OCI-LY3 (cell line): ENCODE measurements at regions not wholly inside any gene's neighbourhood (a gene's known extent, or its start where the extent isn't known, plus 50 kb on each side); places are given as distances from the start of the nearest gene placed in this dataset.

Experiments used
- H2AFZ ChIP-seq: fragments of 200-600, 300-600 bp; shearing (Covaris generic); 2 replicates; pipeline ENCODE4 v1.6.0; 2014; ENCODE audit warnings: antibody characterized with exemption, low read depth, low read length
- H3K27ac ChIP-seq: fragments of 200-600, 300-600 bp; sonication (generic); 2 replicates; pipeline ENCODE4 v1.5.1; 2014; ENCODE audit warnings: mild to moderate bottlenecking, low read length, moderate library complexity, mixed read lengths
- H3K27me3 ChIP-seq: fragments of 200-600, 300-600 bp; sonication (generic); 2 replicates; pipeline ENCODE4 v1.6.1; 2014; ENCODE audit warnings: low read depth, low read length, mixed read lengths
- H3K36me3 ChIP-seq: fragments of 200-600, 300-600 bp; sonication (generic); replicated peaks from 2 replicates; pipeline ENCODE3; 2014; ENCODE audit warnings: low read depth, low read length, mixed read lengths
- H3K4me1 ChIP-seq: fragments of 300-600, 200-600 bp; sonication (generic); 2 replicates; pipeline ENCODE4 v1.6.1; 2014; ENCODE audit warnings: low read length, mixed read lengths
- H3K4me2 ChIP-seq: fragments of 200-600, 300-600 bp; sonication (generic); 2 replicates; pipeline ENCODE4 v1.6.1; 2014; ENCODE audit warnings: low read length, mixed read lengths
- H3K4me3 ChIP-seq: fragments of 300-600, 200-600 bp; sonication (generic); 2 replicates; pipeline ENCODE4 v1.5.1; 2014; ENCODE audit warnings: antibody characterized with exemption, mild to moderate bottlenecking, low read length, moderate library complexity
- H3K79me2 ChIP-seq: fragments of 300-600, 200-600 bp; shearing (Covaris generic); 2 replicates; pipeline ENCODE4 v1.6.1; 2014; ENCODE audit warnings: mild to moderate bottlenecking, low read length, mixed read lengths
- H3K9ac ChIP-seq: fragments of 300-600, 200-600 bp; shearing (Covaris generic); 2 replicates; pipeline ENCODE4 v1.6.0; 2014; ENCODE audit warnings: mild to moderate bottlenecking, low read length, moderate library complexity
- H3K9me3 ChIP-seq: fragments of 200-600, 300-600 bp; shearing (Covaris generic); 2 replicates; pipeline ENCODE4 v1.6.1; 2014; ENCODE audit warnings: low read length, mixed read lengths; ENCODE audit not compliant: insufficient read depth
- H4K20me1 ChIP-seq: fragments of 200-600, 300-600 bp; sonication (generic); 2 replicates; pipeline ENCODE4 v1.6.1; 2016; ENCODE audit warnings: low read length, mixed read lengths; ENCODE audit not compliant: insufficient read depth
- EZH2phosphoT487 ChIP-seq: fragments of 200-600 bp; shearing (Covaris generic); IDR thresholded peaks from 2 replicates; pipeline ENCODE4 v1.6.1; 2018; ENCODE audit warnings: antibody characterized with exemption, mixed run types, low read depth
- TF ChIP-seq, protein P1 (sequence below): fragments of 200-600, 300-600 bp; sonication (generic); IDR thresholded peaks from 2 replicates; pipeline ENCODE4 v1.5.1; 2014; ENCODE audit warnings: antibody characterized with exemption, low read length, low read depth

GRCh38 chr12:93127582-93128331 is 198.7 kb upstream of the EEA1 start:
- no peaks in the 10 kb centered on the region for H3K9me3 ChIP-seq
- H3K27ac ChIP-seq: no peak overlapping the region
- H3K79me2 ChIP-seq: no peaks in the 10 kb centered on the region
- H3K4me2 ChIP-seq: no peak overlapping the region
- no peak overlapping the region for H3K9ac ChIP-seq
- H3K27me3 ChIP-seq: peaks cover 10% of the 10 kb centered on the region; the same call in 1 of the 2 replicates
- no peak for TF ChIP-seq EZH2phosphoT487
- TF ChIP-seq, protein P1, sequence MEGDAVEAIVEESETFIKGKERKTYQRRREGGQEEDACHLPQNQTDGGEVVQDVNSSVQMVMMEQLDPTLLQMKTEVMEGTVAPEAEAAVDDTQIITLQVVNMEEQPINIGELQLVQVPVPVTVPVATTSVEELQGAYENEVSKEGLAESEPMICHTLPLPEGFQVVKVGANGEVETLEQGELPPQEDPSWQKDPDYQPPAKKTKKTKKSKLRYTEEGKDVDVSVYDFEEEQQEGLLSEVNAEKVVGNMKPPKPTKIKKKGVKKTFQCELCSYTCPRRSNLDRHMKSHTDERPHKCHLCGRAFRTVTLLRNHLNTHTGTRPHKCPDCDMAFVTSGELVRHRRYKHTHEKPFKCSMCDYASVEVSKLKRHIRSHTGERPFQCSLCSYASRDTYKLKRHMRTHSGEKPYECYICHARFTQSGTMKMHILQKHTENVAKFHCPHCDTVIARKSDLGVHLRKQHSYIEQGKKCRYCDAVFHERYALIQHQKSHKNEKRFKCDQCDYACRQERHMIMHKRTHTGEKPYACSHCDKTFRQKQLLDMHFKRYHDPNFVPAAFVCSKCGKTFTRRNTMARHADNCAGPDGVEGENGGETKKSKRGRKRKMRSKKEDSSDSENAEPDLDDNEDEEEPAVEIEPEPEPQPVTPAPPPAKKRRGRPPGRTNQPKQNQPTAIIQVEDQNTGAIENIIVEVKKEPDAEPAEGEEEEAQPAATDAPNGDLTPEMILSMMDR: no peak
- H3K4me3 ChIP-seq: no peak overlapping the region
- no peaks in the 10 kb centered on the region for H4K20me1 ChIP-seq
- H3K4me1 ChIP-seq: no peaks in the 10 kb centered on the region
- no peaks in the 10 kb centered on the region for H3K36me3 ChIP-seq
- no peak overlapping the region for H2AFZ ChIP-seq

- TF ChIP-seq, protein P1: no peak
- no peak for TF ChIP-seq EZH2phosphoT487
- Histone ChIP-seq H3K4me1 (no peaks in the 10 kb centered on the region), H3K79me2 (no peaks in the 10 kb centered on the region), H3K9me3 (no peaks in the 10 kb centered on the region), H3K27ac (no peak overlapping the region), H3K27me3 (peaks cover 10% of the 10 kb centered on the region; the same call in 1 of the 2 replicates), H3K4me2 (no peak overlapping the region), H3K9ac (no peak overlapping the region), H3K4me3 (no peak overlapping the region), H3K36me3 (no peaks in the 10 kb centered on the region), H4K20me1 (no peaks in the 10 kb centered on the region), H2AFZ (no peak overlapping the region)
Observed at GRCh38 chr12:93128332-93128707, 199.2 kb upstream of the EEA1 start.

- no peak overlapping the region for H3K9ac ChIP-seq
- no peaks in the 10 kb centered on the region for H4K20me1 ChIP-seq
- H3K9me3 ChIP-seq: no peaks in the 10 kb centered on the region
- no peak overlapping the region for H3K27ac ChIP-seq
- H3K36me3 ChIP-seq: no peaks in the 10 kb centered on the region
- no peak overlapping the region for H3K4me3 ChIP-seq
- no peak for TF ChIP-seq EZH2phosphoT487
- TF ChIP-seq, protein P1: no peak
- H3K4me2 ChIP-seq: no peak overlapping the region
- H3K79me2 ChIP-seq: no peaks in the 10 kb centered on the region
- peaks cover 7% of the 10 kb centered on the region; the same call in 1 of the 2 replicates for H3K27me3 ChIP-seq
- no peak overlapping the region for H2AFZ ChIP-seq
- no peaks in the 10 kb centered on the region; the same call in 1 of the 2 replicates for H3K4me1 ChIP-seq
Observed at GRCh38 chr12:93130366-93131054, 201.4 kb upstream of the EEA1 start.

DNA sequence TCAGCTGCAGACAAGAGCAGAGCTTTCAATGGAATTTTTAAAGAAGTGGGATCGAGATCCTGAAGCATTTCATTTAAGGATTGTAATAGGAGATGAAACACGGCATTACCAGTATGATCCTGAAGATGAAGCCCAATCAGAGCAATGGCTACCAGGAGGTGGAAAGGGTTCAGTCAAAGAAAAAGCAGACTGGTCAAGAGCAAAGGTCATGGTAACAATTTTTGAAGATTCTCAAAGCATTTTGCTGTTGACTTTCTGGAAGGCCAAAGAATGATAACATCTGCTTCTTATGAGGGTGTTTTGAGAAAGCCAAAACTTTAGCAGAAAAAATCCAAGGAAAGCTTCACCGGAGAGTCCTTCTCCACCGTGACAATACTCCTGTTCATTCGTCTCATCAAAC is 204.3 kb upstream of the EEA1 start:
- Histone ChIP-seq H3K27me3 (peaks cover 10% of the 10 kb centered on the region; the same call in 1 of the 2 replicates), H3K4me1 (peaks cover 21% of the 10 kb centered on the region), H3K9me3 (no peaks in the 10 kb centered on the region), H2AFZ (no peak overlapping the region), H3K27ac (no peak overlapping the region), H3K36me3 (no peaks in the 10 kb centered on the region), H3K4me3 (no peak overlapping the region), H3K79me2 (no peaks in the 10 kb centered on the region), H4K20me1 (no peaks in the 10 kb centered on the region), H3K4me2 (no peak overlapping the region), H3K9ac (no peak overlapping the region)
- TF ChIP-seq, protein P1: no peak
- TF ChIP-seq EZH2phosphoT487: no peak
